Transverse colon (tissue), 4 donors: ENCODE measurements at regions not wholly inside any gene's neighbourhood (a gene's known extent, or its start where the extent isn't known, plus 50 kb on each side); places are given as distances from the start of the nearest gene placed in this dataset.
"Not testable (repeated sequence)": the region's sequence is repeated elsewhere in the genome, so short reads cannot be mapped to it uniquely, and the experiment has no call there.

Experiments
- DNase-seq: peaks from one replicate; pipeline ENCODE4 v3.0.0-alpha.2; 2019
- H3K27ac ChIP-seq, 4 donors: fragments of 200-600 bp; sonication (generic); 2 replicates each; pipeline ENCODE4 v1.5.1; 2016 to 2018; ENCODE audit warnings: inconsistent platforms in 4 of 4
- H3K27me3 ChIP-seq: fragments of 200-600 bp; sonication (generic); 2 replicates; pipeline ENCODE4 v1.5.1; 2017; ENCODE audit warnings: inconsistent platforms
- H3K36me3 ChIP-seq, 4 donors: fragments of 200-600 bp; sonication (generic); 2 replicates each; pipeline ENCODE4 v1.5.1; 2017 to 2019; ENCODE audit warnings: inconsistent platforms in 4 of 4
- H3K4me1 ChIP-seq, 4 donors: fragments of 200-600 bp; sonication (generic); 2 replicates each; pipeline ENCODE4 v1.5.1; 2017 to 2020; ENCODE audit warnings: inconsistent platforms in 4 of 4
- H3K4me3 ChIP-seq, 4 donors: fragments of 200-600 bp; sonication (generic); 1 replicate in 1 of 4; 2 replicates in 3 of 4; pipeline versions ENCODE4 v1.5.1 to v1.6.1; 2017 to 2019; ENCODE audit warnings: inconsistent platforms in 4 of 4
- H3K9me3 ChIP-seq, 2 donors: fragments of 200-600 bp; sonication (generic); 2 replicates each; pipeline ENCODE4 v1.5.1; 2017 to 2019; ENCODE audit warnings: inconsistent platforms in 2 of 2
- CTCF ChIP-seq, 5 experiments: fragments of 200-600 bp in 3 of 5; fragments of 450-650 bp in 2 of 5; sonication (generic) in 3 of 5; IDR thresholded peaks; 1 replicate in 2 of 5; 2 replicates in 3 of 5; pipeline ENCODE4 v1.5.1; 2016 to 2017; ENCODE audit warnings: antibody characterized with exemption in 5 of 5, inconsistent platforms in 3 of 5, mild to moderate bottlenecking in 2 of 5, moderate library complexity in 1 of 5
- EP300 ChIP-seq: sonication (generic); formaldehyde crosslinking; IDR thresholded peaks from one replicate; pipeline ENCODE4 v1.6.1; 2017; ENCODE audit warnings: antibody characterized with exemption, low read depth
- POLR2A ChIP-seq: fragments of 450-650 bp; IDR thresholded peaks from one replicate; pipeline ENCODE4 v1.6.1; 2016; ENCODE audit warnings: antibody characterized with exemption, mild to moderate bottlenecking, moderate library complexity
- POLR2AphosphoS5 ChIP-seq, 3 donors: sonication (generic); formaldehyde crosslinking; IDR thresholded peaks; one replicate each; pipeline ENCODE4 v1.6.1; 2016; ENCODE audit warnings: antibody characterized with exemption in 3 of 3
- whole genome bisulfite sequencing, 2 donors: methylation state at CpG; one replicate each; pipeline ENCODE4 v1.1.5; 2018; ENCODE audit warnings: low coverage in 1 of 2; 5-methylcytosine and 5-hydroxymethylcytosine counted together
- in situ Hi-C, 4 donors: fragments of 200-750 bp; cut with MboI; loops; one replicate each; pipeline versions ENCODE4 v1.15.0 to v1.15.1; 2017; ENCODE audit warnings: low sequenced_read_pairs in 3 of 4, low pct_ligation_motif_present in 1 of 4, low pct_unique_long_range_greater_than_20kb in 1 of 4
- intact Hi-C: fragments of 100-400 bp; cut with DNase I; formaldehyde crosslinking; loops from one replicate; pipeline ENCODE4 v1.15.1; 2023; ENCODE audit warnings: low total_unique reads

DNA sequence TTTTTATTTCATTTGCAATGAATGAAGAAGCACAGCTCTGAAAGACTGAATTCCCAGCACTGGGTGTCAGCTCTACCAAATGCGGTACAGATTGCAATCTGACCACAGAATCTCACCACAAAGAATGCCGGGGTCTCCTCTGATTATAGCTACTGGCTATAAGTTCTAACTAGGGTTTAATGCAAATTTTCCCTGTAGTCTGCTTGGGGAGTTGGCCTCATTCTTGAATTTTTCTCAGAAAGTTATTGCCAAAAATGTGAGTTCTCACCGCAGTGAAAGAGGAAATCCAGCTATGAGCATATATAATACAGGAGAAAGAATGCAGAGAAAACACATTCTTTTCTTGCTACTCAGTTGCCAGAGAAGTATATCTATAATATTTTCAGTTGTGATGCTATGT is 1255.7 kb upstream of the LRRTM3 start:
- Histone ChIP-seq H3K9me3 (no peaks in the 10 kb centered on the region), H3K27me3 (no peaks in the 10 kb centered on the region), H3K4me3 (no peak overlapping the region), H3K36me3 (no peaks in the 10 kb centered on the region), H3K4me1 (no peaks in the 10 kb centered on the region), H3K27ac (no peak overlapping the region)
- no peak for DNase-seq
- in situ Hi-C loops (no loop called here), intact Hi-C loops (no loop called here)
- no peak for TF ChIP-seq EP300
- no peak for TF ChIP-seq POLR2A
- TF ChIP-seq CTCF (IDR thresholded peaks at IDR 0.05) = no peak
- TF ChIP-seq POLR2AphosphoS5 (IDR thresholded peaks at IDR 0.05) = no peak
- WGBS, 2 donors = 43 to 50% methylated on average over 3 of the region's 3 CpGs

- H3K27ac ChIP-seq, intact Hi-C loops, H3K36me3 ChIP-seq, H3K4me3 ChIP-seq, H3K4me1 ChIP-seq, DNase-seq, H3K27me3 ChIP-seq, H3K9me3 ChIP-seq, in situ Hi-C loops: not testable (repeated sequence)
- 87 to 100% methylated on average over 1 of the region's 1 CpG for WGBS, 2 donors
Measured at GRCh38 chr10:65670596-65670995, 1255.2 kb upstream of the LRRTM3 start.

DNA sequence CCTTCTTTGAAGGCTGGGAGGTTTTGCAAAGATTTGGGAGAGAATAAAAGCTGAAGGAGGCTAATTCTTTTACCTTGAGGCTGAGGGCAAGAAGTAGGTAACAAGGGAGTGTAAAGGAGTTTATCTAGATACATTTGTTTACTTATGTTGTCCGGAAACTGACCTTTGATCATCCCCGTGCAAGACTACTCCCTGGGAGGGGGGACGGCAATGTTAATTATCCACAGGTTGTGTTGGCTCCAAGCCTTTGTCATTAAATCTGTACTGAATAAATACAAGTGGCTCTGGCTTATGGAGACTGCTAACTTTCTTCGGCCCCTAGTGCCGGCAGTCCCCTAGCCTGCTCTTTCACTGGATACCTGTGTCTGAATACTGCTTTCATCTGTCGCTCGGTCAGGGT is 1250.6 kb upstream of the LRRTM3 start:
- no peaks in the 10 kb centered on the region for H3K4me1 ChIP-seq
- TF ChIP-seq CTCF (IDR thresholded peaks at IDR 0.05) (no peak), POLR2A (no peak)
- H3K9me3 ChIP-seq = no peaks in the 10 kb centered on the region
- intact Hi-C loops (no loop called here), in situ Hi-C loops (no loop called here)
- no peaks in the 10 kb centered on the region for H3K27me3 ChIP-seq
- H3K27ac ChIP-seq = no peak overlapping the region
- DNase-seq = peak; percentile 29
- WGBS, 2 donors = 56 to 66% methylated on average over 7 of the region's 7 CpGs
- H3K4me3 ChIP-seq = no peak overlapping the region
- no peaks in the 10 kb centered on the region for H3K36me3 ChIP-seq

DNA sequence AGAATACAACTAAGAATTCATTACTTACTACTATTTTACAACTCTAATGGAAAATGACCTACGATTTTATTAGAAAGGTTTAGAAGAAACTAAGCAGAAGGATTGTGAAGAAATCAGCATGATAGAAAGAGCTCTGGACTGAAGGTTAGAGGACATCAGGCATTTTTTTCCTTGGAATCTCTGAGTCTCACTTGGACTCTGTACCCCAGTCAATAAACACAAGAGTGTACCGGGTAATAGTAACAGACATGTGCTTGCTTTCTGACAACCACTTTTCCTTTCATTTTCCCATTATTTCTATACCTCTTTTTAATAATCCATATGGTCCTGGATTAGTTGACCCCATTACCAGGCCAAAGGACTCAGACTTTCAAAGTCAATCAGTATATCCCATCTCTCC is 1240.9 kb upstream of the LRRTM3 start:
- 83 to 93% methylated on average over 2 of the region's 2 CpGs for WGBS, 2 donors
- Histone ChIP-seq H3K36me3 (no peaks in the 10 kb centered on the region), H3K27ac (no peak overlapping the region), H3K9me3 (no peaks in the 10 kb centered on the region), H3K4me3 (no peak overlapping the region), H3K27me3 (no peaks in the 10 kb centered on the region), H3K4me1 (no peaks in the 10 kb centered on the region)
- in situ Hi-C loops (no loop called here), intact Hi-C loops (no loop called here)
- TF ChIP-seq CTCF (IDR thresholded peaks at IDR 0.05) (no peak), POLR2AphosphoS5 (IDR thresholded peaks at IDR 0.05) (no peak), POLR2A (no peak), EP300 (no peak)
- no peak for DNase-seq

DNA sequence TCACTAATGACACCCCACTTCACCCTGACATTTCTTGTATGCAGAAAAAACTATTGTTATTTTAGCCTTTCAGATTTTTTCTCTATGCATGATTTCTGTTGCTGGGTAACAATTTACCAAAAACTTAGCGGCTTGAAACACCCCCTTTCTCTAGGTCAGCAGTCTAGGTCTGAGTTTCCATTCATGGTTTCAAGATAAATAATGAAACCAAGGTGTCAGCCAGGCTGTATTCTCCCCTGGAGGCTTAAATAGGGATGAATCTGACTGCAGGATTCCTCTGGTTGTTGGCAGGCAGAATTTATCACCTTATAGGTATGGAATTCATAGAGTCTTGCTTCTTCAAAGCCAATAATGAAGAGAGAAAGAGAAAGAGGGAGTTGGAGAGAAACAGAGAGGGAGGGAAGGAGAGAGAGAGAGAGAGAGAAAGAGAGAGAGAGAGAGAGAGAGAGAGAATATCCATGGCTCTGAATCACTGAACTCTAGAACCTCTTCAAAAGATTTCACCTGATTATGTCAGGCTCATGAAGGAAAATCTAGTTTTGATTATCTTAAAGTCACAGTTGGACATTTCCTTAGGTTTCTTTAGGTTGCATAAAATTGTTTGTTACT is 1224.6 kb upstream of the LRRTM3 start:
- H3K27me3 ChIP-seq = no peaks in the 10 kb centered on the region
- intact Hi-C loops (no loop called here), in situ Hi-C loops (no loop called here)
- H3K4me1 ChIP-seq = no peaks in the 10 kb centered on the region
- H3K9me3 ChIP-seq = no peaks in the 10 kb centered on the region
- no peaks in the 10 kb centered on the region for H3K36me3 ChIP-seq
- no peak for TF ChIP-seq POLR2A
- no peak for TF ChIP-seq CTCF (IDR thresholded peaks at IDR 0.05)
- TF ChIP-seq EP300 = no peak
- TF ChIP-seq POLR2AphosphoS5 (IDR thresholded peaks at IDR 0.05) = no peak
- WGBS, 2 donors = 86 to 92% methylated on average over 1 of the region's 1 CpG
- no peak for DNase-seq
- no peak overlapping the region for H3K4me3 ChIP-seq
- H3K27ac ChIP-seq = no peak overlapping the region
